ENCODE measurements at regions not wholly inside any gene's neighbourhood (a gene's known extent, or its start where the extent isn't known, plus 50 kb on each side); places are given as distances from the start of the nearest gene placed in this dataset.

DNA sequence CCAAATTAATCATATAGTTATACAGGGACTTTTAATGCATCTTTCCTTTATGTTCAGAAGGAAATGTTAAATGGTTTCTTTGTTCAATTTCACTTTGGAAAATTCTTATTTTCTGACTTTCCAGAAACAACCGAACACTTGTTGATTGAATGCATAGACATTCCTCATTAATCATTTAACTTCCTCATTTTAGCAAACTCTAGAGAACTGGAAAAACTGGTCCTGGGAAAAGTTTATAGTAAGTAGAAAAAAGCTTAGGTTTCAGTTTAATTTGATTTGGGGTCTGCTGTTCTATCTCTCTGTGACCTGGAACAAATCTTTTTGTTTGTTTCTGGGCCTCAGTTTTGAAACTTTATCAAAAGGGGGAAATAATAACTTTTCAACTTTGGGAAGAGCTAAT lies 320.4 kb downstream of the CMPK2 start:
- no TSS peak for BruUV-seq (replicated peaks)
- DNase-seq (ENCODE audit: low read depth, low spot score) (no peak), ATAC-seq (no peak)
- ChIA-PET POLR2A (no interaction called here), CTCF (no interaction called here)
- no peaks in the 10 kb centered on the region for H3K36me3 ChIP-seq (ENCODE audit: control insufficient read depth, insufficient read depth, low read length)
- no peaks in the 10 kb centered on the region for H3K27me3 ChIP-seq (ENCODE audit: control insufficient read depth, insufficient read depth, low read length)
- H3K4me3 ChIP-seq (ENCODE audit: low read depth in 2 of 2, low read length in 2 of 2): no peak overlapping the region
- intact Hi-C loops (cut with micrococcal nuclease; ENCODE audit: unreplicated experiment): no loop called here
- H3K27ac ChIP-seq (ENCODE audit: low read length): no peak overlapping the region
- 0 out of 2 replicates have a peak, but pooled peaks cover 1% of the 10 kb centered on the region for H3K9me3 ChIP-seq (ENCODE audit: control insufficient read depth, insufficient read depth, low read depth, low read length)
- TF ChIP-seq, protein P1, sequence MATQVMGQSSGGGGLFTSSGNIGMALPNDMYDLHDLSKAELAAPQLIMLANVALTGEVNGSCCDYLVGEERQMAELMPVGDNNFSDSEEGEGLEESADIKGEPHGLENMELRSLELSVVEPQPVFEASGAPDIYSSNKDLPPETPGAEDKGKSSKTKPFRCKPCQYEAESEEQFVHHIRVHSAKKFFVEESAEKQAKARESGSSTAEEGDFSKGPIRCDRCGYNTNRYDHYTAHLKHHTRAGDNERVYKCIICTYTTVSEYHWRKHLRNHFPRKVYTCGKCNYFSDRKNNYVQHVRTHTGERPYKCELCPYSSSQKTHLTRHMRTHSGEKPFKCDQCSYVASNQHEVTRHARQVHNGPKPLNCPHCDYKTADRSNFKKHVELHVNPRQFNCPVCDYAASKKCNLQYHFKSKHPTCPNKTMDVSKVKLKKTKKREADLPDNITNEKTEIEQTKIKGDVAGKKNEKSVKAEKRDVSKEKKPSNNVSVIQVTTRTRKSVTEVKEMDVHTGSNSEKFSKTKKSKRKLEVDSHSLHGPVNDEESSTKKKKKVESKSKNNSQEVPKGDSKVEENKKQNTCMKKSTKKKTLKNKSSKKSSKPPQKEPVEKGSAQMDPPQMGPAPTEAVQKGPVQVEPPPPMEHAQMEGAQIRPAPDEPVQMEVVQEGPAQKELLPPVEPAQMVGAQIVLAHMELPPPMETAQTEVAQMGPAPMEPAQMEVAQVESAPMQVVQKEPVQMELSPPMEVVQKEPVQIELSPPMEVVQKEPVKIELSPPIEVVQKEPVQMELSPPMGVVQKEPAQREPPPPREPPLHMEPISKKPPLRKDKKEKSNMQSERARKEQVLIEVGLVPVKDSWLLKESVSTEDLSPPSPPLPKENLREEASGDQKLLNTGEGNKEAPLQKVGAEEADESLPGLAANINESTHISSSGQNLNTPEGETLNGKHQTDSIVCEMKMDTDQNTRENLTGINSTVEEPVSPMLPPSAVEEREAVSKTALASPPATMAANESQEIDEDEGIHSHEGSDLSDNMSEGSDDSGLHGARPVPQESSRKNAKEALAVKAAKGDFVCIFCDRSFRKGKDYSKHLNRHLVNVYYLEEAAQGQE (IDR thresholded peaks at IDR 0.05; ENCODE audit: insufficient read depth in 1 of 2, low read depth in 2 of 2, low read length in 1 of 2): no peak
- TF ChIP-seq, protein P2, sequence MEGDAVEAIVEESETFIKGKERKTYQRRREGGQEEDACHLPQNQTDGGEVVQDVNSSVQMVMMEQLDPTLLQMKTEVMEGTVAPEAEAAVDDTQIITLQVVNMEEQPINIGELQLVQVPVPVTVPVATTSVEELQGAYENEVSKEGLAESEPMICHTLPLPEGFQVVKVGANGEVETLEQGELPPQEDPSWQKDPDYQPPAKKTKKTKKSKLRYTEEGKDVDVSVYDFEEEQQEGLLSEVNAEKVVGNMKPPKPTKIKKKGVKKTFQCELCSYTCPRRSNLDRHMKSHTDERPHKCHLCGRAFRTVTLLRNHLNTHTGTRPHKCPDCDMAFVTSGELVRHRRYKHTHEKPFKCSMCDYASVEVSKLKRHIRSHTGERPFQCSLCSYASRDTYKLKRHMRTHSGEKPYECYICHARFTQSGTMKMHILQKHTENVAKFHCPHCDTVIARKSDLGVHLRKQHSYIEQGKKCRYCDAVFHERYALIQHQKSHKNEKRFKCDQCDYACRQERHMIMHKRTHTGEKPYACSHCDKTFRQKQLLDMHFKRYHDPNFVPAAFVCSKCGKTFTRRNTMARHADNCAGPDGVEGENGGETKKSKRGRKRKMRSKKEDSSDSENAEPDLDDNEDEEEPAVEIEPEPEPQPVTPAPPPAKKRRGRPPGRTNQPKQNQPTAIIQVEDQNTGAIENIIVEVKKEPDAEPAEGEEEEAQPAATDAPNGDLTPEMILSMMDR (IDR thresholded peaks at IDR 0.05): no peak
- TF ChIP-seq POLR2AphosphoS5 (IDR thresholded peaks at IDR 0.05; ENCODE audit: low read depth, low read length) (no peak), TCF7L2 (IDR thresholded peaks at IDR 0.05; ENCODE audit: low read depth, low read length) (no peak), SIN3A (IDR thresholded peaks at IDR 0.05; ENCODE audit: borderline replicate concordance, insufficient read depth, low read depth, low read length) (no peak)
- in situ Hi-C loops (cut with HindIII; ENCODE audit: low pct_unique_long_range_greater_than_20kb, low sequenced_read_pairs): no loop called here
- no peaks in the 10 kb centered on the region for H3K4me1 ChIP-seq (ENCODE audit: control insufficient read depth, insufficient read depth, low read length)

DNA sequence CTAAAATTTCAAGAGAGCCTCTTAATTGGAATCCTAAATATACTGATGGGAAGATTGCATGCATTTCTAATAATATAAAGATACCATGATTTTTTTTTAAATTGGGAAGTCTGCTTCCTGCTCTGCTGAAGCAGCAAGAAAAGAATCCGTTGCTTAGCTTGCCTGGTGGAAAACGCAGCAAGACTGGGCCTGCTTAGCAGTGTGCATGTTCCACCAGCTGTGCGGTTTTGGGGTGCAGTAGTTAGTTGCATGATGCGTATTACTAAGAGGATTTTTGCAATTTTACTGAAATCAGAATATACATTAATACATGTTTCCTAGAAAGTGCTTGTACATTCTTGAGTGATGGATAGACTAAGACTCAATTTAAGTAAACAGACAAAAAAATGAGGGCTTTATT lies 319.9 kb downstream of the CMPK2 start:
- ATAC-seq: no peak
- H3K4me3 ChIP-seq (ENCODE audit: low read depth in 2 of 2, low read length in 2 of 2): no peak overlapping the region
- intact Hi-C loops (cut with micrococcal nuclease; ENCODE audit: unreplicated experiment): no loop called here
- H3K4me1 ChIP-seq (ENCODE audit: control insufficient read depth, insufficient read depth, low read length): no peaks in the 10 kb centered on the region
- no peak for DNase-seq (ENCODE audit: low read depth, low spot score)
- ChIA-PET CTCF (no interaction called here), POLR2A (no interaction called here)
- no peaks in the 10 kb centered on the region for H3K27me3 ChIP-seq (ENCODE audit: control insufficient read depth, insufficient read depth, low read length)
- H3K9me3 ChIP-seq (ENCODE audit: control insufficient read depth, insufficient read depth, low read depth, low read length): 0 out of 2 replicates have a peak, but pooled peaks cover 5% of the 10 kb centered on the region
- TF ChIP-seq, protein P1 (IDR thresholded peaks at IDR 0.05; ENCODE audit: insufficient read depth in 1 of 2, low read depth in 2 of 2, low read length in 1 of 2): no peak
- no peak for TF ChIP-seq POLR2AphosphoS5 (IDR thresholded peaks at IDR 0.05; ENCODE audit: low read depth, low read length)
- no peak for TF ChIP-seq TCF7L2 (IDR thresholded peaks at IDR 0.05; ENCODE audit: low read depth, low read length)
- no peak overlapping the region for H3K27ac ChIP-seq (ENCODE audit: low read length)
- no peaks in the 10 kb centered on the region for H3K36me3 ChIP-seq (ENCODE audit: control insufficient read depth, insufficient read depth, low read length)
- BruUV-seq (replicated peaks): no TSS peak
- in situ Hi-C loops (cut with HindIII; ENCODE audit: low pct_unique_long_range_greater_than_20kb, low sequenced_read_pairs): no loop called here
